ENCODE measurements at regions not wholly inside any gene's neighbourhood (a gene's known extent, or its start where the extent isn't known, plus 50 kb on each side); places are given as distances from the start of the nearest gene placed in this dataset.
A peak's percentile ranks its signal among the peaks of the same experiment; 100 is the strongest.

DNA sequence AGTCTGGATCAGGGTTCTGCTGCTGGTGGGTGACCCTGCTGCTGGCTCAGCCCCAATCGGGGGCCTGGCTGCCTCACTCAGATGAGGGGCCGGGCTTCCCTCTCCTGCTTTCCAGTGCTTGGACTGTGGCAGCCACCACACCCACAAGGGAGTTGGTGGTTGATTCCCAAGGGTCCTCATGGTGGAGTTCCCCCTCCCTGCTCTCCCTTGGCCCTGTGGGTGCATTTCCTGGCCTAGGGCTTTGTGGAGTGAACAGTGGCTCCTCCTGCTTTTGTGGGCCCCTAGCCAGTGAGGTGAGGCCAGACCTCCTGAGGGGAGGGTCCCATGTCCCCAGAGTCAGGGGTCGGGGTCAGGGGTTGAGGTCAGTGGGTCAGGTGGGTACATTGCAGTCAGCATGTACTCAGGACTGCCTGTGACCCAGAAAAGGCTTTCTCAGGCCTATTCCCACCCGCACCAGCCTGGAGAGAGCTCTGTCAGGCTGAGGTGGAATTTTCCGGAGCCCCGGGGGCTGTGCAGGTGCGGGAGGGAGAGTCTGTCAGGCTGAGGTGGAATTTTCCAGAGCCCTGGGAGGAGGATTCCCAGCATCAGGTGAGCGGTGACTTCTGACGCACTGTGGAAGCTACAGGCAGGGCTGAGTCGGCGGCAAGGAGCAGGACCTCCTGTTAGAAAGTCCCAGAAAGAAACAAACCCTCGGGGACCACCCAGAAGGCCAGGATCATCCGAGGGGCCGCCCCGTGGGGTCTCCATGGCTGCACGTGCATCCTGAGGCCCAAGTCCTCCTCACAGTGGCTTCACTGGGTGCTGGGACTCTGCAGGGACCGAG, 94.4 kb upstream of the INSIG1 start:
- peak; percentile 54 for DNase-seq
- Histone ChIP-seq H3K36me3 (replicated peaks; ENCODE audit: control insufficient read depth, insufficient read depth, low read length) (no peaks in the 10 kb centered on the region), H3K27me3 (ENCODE audit: control insufficient read depth, insufficient read depth, low read length) (no peaks in the 10 kb centered on the region), H3K4me3 (ENCODE audit: insufficient read depth, low read depth, low read length) (no peak overlapping the region)

- H3K36me3 ChIP-seq (replicated peaks; ENCODE audit: control insufficient read depth, insufficient read depth, low read length): no peaks in the 10 kb centered on the region
- no peak overlapping the region for H3K4me3 ChIP-seq (ENCODE audit: insufficient read depth, low read depth, low read length)
- peak; percentile 42 for DNase-seq
- no peaks in the 10 kb centered on the region for H3K27me3 ChIP-seq (ENCODE audit: control insufficient read depth, insufficient read depth, low read length)
These were observed 93.6 kb upstream of the INSIG1 start for GRCh38 chr7:155203882-155204691.

- peak; percentile 41 for DNase-seq
- Histone ChIP-seq H3K36me3 (replicated peaks; ENCODE audit: control insufficient read depth, insufficient read depth, low read length) (no peaks in the 10 kb centered on the region), H3K27me3 (ENCODE audit: control insufficient read depth, insufficient read depth, low read length) (no peaks in the 10 kb centered on the region), H3K4me3 (ENCODE audit: insufficient read depth, low read depth, low read length) (no peak overlapping the region)
These were observed 92.8 kb upstream of the INSIG1 start for GRCh38 chr7:155204744-155205367.

DNA sequence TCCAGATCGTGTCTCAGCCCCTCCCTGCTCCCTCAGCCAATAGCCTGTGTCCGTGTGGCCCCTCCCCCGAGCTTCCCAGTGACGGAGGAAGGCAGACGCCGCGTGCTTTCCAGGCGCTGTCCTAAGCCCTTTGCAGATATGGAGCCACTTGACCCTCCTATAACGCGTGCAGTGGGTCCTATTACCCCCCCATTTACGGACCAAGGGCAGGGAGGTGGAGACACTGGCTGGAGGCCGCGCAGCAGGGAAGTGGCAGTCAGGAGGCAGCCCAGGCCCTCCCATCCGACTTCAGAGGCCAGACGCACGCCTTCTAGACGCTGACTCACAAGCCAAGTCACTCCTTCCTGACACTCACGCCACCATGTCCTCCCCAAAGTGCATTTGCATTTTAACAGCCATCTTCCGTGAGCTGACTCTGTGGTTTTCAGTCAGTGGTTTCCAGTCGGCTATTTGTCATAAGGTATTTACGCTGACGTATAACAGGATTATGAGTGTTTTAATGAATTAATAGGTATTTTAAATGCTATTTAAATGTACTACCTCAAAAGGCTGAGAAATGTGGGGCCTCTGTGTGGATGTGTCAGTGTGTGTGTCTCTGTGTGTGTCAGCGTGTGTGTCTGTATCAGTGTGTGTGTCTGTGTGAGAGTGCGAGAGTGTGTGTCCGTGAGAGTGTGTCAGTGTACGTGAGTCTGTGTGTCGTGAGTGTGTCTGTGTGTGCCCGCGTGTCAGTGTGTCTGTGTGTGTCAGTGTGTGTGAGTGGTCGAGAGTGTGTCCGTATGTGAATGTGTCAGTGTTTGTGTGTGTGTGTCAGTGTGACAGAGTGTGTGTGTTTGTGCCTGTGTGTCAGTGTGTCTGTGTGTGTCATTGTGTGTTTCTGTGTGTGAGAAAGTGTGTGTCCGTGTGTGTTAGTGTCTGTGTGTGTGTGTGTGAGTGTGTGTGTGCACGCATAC, 92.0 kb upstream of the INSIG1 start:
- DNase-seq: peak; percentile 85
- H3K4me3 ChIP-seq (ENCODE audit: insufficient read depth, low read depth, low read length): no peak overlapping the region
- no peaks in the 10 kb centered on the region for H3K36me3 ChIP-seq (replicated peaks; ENCODE audit: control insufficient read depth, insufficient read depth, low read length)
- no peaks in the 10 kb centered on the region for H3K27me3 ChIP-seq (ENCODE audit: control insufficient read depth, insufficient read depth, low read length)

GRCh38 chr7:155206318-155207020, 91.2 kb upstream of the INSIG1 start:
- Histone ChIP-seq H3K36me3 (replicated peaks; ENCODE audit: control insufficient read depth, insufficient read depth, low read length) (no peaks in the 10 kb centered on the region), H3K4me3 (ENCODE audit: insufficient read depth, low read depth, low read length) (no peak overlapping the region), H3K27me3 (ENCODE audit: control insufficient read depth, insufficient read depth, low read length) (no peaks in the 10 kb centered on the region)
- DNase-seq: peak; percentile 22

GRCh38 chr7:155207326-155208002, 90.2 kb upstream of the INSIG1 start:
- H3K27me3 ChIP-seq (ENCODE audit: control insufficient read depth, insufficient read depth, low read length): no peaks in the 10 kb centered on the region
- H3K4me3 ChIP-seq (ENCODE audit: insufficient read depth, low read depth, low read length): no peak overlapping the region
- no peak for DNase-seq
- H3K36me3 ChIP-seq (replicated peaks; ENCODE audit: control insufficient read depth, insufficient read depth, low read length): no peaks in the 10 kb centered on the region

GRCh38 chr7:155208681-155209477, 88.8 kb upstream of the INSIG1 start:
- Histone ChIP-seq H3K27me3 (ENCODE audit: control insufficient read depth, insufficient read depth, low read length) (no peaks in the 10 kb centered on the region), H3K4me3 (ENCODE audit: insufficient read depth, low read depth, low read length) (no peak overlapping the region), H3K36me3 (replicated peaks; ENCODE audit: control insufficient read depth, insufficient read depth, low read length) (no peaks in the 10 kb centered on the region)
- no peak for DNase-seq

- peak; percentile 67 for DNase-seq
- H3K36me3 ChIP-seq (replicated peaks; ENCODE audit: control insufficient read depth, insufficient read depth, low read length): no peaks in the 10 kb centered on the region
These were observed 88.0 kb upstream of the INSIG1 start for GRCh38 chr7:155209478-155210319.

GRCh38 chr7:155210356-155210755, 87.3 kb upstream of the INSIG1 start:
- peak; percentile 65 for DNase-seq
- Histone ChIP-seq H3K36me3 (replicated peaks; ENCODE audit: control insufficient read depth, insufficient read depth, low read length) (no peaks in the 10 kb centered on the region), H3K4me3 (ENCODE audit: insufficient read depth, low read depth, low read length) (no peak overlapping the region), H3K27me3 (ENCODE audit: control insufficient read depth, insufficient read depth, low read length) (no peaks in the 10 kb centered on the region)

More at GRCh38 chr7:155209478-155210319, 88.0 kb upstream of the INSIG1 start:
- H3K27me3 ChIP-seq (ENCODE audit: control insufficient read depth, insufficient read depth, low read length): no peaks in the 10 kb centered on the region
- no peak overlapping the region for H3K4me3 ChIP-seq (ENCODE audit: insufficient read depth, low read depth, low read length)

- H3K4me3 ChIP-seq (ENCODE audit: insufficient read depth, low read depth, low read length): no peak overlapping the region
- H3K36me3 ChIP-seq (replicated peaks; ENCODE audit: control insufficient read depth, insufficient read depth, low read length): no peaks in the 10 kb centered on the region
- no peak for DNase-seq
- no peaks in the 10 kb centered on the region for H3K27me3 ChIP-seq (ENCODE audit: control insufficient read depth, insufficient read depth, low read length)
These were observed 86.5 kb upstream of the INSIG1 start for GRCh38 chr7:155211173-155211572.

DNA sequence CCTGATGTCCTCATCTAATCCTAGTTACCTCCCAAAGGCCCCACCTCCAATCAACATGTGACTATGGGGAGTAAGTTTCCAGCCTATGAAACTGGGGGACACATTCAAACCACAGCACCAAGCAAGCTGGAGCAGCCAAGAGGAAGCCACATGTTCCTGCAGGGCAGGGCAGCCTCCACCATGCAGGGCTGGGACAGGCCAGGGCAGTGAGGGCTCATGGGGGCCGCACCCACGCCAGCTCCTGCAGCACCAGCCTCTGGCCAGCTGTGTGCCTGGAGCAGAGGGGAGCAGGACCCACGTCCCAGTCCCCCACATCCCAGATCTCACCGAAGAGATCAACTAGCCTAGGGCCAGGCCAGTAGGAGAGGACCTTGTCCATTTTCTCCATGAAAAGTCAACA, 85.9 kb upstream of the INSIG1 start:
- Histone ChIP-seq H3K36me3 (replicated peaks; ENCODE audit: control insufficient read depth, insufficient read depth, low read length) (no peaks in the 10 kb centered on the region), H3K4me3 (ENCODE audit: insufficient read depth, low read depth, low read length) (no peak overlapping the region), H3K27me3 (ENCODE audit: control insufficient read depth, insufficient read depth, low read length) (no peaks in the 10 kb centered on the region)
- DNase-seq: no peak
